Fibroblast of gingiva (primary cell): ENCODE measurements at regions not wholly inside any gene's neighbourhood (a gene's known extent, or its start where the extent isn't known, plus 50 kb on each side); places are given as distances from the start of the nearest gene placed in this dataset.
"Not testable (repeated sequence)": the region's sequence is repeated elsewhere in the genome, so short reads cannot be mapped to it uniquely, and the experiment has no call there.

Source experiments
- DNase-seq: peaks from one replicate; pipeline ENCODE4 v3.0.0-alpha.2; 2011; ENCODE audit warnings: low read depth

DNA sequence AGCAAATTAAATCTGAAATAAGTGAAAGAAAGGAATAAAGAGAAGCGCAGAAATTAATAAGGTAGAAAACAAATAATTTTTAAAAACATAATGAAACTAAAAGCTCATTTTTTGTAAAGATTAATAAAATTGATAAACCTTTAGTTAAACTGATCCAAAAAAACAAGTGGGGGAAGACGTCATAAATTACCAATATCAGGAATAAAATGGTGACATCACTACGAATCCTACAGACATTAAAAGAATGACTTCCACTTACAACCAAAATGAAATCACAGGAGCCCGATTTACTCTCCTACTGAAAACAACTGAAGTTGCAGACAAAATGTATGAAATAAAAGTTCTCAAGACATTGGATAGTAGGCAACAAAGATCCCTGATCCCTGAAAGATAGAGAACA is 68.1 kb upstream of the IFFO2 start:
- no peak for DNase-seq

DNA sequence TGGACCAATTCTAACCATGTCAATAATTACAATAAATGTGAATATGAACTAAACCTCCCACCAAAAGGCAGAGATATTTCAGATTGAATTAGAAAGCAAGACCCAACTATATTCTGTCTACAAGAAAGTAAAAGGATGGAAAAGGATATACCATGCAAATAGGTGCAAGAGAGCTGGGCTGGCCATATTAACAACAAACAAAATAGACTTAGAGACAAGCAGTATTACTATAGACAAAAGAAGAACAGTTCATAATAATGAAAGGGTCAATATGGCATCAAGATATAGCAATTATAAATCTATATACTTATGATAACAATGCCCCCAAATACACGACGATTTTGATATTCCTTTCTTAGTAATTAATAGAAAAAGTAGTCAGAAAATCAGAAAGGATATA is 67.3 kb upstream of the IFFO2 start:
- DNase-seq = no peak

DNA sequence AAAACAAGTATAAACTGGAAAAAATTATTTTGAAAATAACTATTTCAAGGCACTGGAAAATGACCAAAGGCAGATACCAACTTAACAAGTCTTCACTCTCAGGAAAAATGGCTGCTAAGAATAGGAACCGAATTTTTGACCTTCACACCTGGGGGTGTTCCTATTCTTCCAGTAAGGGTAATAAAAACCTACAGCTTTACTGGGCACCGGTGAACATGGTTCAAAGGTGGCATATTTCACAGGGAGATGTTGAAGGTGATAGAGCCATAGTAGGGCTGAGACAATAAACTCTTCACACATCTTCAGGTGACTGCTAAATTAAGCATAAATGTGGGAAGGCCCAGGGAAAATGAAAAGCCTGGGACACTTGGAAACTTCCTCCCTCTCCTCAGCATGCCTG is 65.4 kb upstream of the IFFO2 start:
- no peak for DNase-seq

DNA sequence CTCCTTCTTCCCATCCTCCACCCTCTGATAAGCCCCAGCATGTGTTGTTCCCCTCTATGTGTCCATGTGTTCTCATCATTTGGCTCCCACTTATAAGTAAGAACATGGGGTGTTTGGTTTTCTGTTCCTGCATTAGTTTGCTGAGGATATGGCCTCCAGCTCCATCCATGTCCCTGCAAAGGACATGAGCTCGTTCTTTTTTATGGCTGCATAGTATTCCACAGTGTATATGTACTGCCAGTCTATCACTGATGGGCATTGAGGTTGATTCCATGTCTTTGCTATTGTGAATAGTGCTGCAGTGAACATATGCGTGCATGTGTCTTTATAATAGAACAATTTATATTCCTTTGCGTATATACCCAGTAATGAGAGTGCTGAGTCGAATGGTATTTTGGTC is 62.8 kb upstream of the IFFO2 start:
- DNase-seq = not testable (repeated sequence)

DNA sequence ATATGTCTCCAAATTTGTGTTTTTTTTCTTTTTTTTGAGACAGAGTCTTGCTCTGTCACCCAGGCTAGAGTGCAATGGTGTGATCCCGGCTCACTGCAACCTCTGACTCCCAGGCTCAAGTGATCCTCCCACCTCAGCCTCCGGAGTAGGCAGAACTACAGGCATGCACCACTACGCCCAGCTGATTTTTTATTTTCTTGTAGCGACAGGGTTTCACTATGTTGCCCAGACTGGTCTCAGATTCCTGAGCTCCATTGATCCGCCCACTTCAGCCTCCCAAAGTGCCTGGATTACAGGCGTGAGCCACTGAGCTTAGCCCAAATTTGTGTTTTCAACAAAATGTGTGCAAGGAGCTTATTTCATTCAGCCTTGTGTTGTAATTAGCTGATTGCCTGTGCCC is 59.0 kb upstream of the IFFO2 start:
- DNase-seq = no peak

DNA sequence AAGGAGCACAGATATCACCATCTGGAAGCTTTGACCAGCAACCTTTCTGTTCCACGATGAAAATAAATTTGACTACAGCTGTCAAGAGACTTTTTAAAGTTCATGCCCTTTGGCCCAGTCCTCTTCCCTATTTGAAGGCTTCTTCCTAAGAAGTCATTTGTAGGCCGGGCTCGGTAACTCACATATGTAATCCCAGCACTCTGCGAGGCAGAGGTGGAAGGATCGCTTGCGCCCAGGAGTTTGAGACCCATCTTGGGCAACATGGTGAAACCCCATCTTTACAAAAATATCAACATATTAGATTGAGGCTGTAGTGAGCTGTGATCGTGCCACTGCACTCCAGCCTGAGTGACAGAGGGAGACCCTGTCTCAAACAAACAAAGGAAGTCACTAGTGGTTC is 58.3 kb upstream of the IFFO2 start:
- no peak for DNase-seq

DNA sequence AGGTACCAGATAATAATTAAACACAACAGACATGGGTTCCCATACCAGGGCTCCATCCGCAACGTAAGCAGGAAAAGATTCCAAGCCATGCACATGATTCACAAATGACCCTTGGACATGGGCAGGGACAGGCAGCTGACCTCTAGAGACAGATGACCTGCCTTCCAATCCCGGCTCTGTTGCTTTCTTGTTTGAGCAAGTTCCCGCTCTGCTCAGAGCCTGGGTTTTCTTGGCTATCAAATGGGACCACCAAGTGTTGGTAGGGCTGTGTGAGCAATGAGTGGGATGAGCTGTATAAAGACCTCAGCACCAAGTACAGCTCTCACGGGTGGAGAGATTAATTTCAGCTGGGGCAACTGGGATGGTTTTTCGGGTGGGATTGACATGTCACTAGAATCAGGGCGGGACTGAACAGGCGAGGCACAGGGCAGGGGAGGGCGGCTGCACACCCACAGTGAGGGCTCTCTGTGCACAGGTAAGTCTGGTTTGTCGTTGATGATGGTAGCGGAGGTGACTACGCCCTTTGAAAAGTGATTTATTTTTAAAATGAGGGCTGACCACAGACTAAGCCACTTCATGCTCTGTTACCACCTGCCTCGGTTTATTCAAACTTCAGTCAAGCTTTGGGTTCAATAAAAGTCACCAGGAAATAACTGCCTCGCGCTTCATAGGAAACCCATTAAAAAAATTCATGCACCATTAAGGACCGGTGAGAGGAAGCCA is 57.5 kb upstream of the IFFO2 start:
- no peak for DNase-seq

DNA sequence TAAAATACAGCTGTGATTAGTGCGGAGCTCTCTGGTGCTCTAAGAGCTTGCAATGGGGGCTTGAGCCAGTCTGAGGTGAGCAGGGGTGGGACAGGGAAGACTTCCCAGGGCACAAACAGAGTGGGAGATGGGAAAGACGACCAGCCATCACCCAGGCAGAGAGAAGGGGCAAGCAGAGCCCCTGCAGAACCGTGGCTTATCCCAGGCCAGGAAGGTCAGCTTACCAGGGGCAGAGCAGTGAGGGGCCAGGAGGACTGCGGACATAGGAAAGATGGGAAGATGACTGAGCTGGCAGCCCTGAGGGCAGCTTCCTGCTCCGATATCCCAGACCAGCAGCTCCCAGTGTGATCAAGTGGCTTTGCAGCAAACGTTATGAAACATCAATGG is 55.4 kb upstream of the IFFO2 start:
- no peak for DNase-seq

DNA sequence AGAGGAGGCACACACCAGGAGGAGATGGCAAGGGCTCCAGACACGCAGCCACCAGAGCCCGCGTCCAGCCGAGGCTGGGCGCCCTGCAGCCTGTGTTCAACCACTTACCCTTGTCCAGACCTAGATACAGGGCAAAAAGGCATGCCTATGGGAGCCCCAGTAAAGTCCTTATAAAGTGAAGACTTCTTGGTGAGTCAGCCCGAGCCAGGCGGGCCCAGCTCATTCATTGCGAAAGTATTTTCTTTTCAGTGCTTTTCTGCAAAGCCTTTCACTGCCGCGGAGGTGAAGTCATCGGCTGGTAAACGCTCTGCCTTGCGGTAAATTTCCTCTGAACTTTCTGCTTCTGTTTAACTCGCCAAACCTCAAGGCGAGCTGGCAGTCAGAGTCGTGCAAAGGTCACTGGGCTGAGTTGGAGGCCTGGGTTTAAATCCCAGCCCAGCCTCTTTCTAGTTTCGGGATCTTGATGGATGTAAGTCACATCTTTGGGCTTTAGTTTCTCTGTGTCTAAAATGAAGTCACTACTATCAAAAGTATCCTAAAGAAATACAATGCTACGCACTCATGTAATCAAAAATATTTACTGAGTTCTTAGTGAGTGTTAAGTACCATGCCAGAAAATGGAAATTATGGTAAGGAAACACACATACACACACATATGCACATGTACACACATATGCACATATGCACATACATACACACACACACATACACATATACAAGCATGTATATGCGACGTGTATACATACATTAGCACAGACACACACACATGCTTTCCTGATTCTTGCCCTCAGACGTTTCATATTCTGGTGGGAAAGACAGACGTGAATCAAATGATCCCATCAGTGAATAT is 54.7 kb upstream of the IFFO2 start:
- peak; percentile 90 for DNase-seq

DNA sequence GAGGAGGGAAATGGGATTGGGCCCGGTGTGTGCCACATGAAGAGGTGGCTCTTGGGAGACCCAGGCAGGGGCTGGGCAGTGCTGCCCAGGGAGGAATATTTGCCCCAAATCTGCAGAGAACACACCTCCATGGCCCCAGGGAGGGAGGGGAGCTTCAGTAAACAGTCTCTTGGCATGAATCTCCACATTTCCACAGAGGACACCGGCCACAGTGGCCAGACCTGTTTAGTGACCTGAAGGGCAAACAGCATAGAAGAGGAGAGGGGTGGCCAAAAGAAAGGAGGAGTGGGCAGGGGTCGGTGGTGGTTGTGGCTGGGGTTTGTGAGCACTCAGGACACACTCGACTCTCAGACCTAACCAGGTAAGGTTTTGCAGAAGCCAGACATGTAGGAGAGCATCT is 54.0 kb upstream of the IFFO2 start:
- DNase-seq = no peak

DNA sequence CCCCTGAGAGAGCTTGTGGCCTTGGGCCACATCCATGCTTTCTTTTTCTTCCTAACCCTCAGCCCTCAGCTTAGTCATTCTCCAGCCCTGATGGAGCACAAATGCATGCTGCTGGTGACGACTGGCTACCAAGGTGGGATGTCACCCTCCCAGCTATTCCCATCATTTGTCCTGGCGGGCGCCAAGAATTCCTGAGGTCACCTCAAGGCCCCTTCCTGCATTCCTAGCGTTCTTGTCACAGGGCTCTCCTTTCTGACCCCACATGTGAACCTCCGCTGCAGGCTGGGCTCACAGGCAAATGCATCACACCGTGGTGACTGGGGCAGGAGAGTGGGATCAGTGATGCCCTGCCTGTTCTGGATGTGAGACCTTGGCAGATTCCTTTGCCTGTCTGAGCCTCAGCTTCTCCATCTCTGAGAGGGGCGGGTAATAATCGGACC is 53.4 kb upstream of the IFFO2 start:
- no peak for DNase-seq

DNA sequence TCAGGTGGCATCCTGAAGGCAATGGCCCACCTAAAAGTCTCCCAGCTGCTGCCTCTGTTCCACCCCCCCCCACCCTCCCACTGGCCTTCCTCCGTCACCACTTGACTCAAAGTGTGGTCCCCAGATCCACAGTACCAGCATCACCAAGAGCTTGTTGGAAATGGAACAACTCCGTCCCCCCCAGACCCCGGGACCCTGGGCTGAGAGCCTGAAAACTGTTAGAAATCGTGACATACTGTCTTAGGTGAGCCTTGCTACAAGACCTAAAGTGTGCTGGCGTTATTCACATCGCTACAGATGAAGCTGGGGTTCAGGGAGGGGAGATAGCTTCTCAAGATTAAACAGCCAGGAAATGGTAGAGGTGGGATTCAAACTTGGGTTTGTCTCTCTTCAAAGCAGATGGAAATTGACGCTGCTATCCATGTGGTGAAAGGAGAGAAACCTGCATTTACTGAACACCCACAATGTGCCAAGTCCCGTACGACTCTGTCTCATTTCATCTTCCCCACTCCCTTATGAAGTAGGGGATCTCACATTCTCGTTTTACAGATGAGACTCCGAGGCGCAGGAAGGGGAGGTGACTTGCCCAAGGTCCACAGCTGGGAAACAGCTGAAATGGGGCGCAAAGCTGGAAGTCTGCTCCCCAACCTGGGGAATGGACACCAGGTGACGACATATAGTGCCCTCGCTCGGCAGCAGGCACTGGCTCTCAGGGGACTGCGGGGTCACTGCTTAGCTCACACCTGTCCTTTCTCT is 52.8 kb upstream of the IFFO2 start:
- DNase-seq = no peak

DNA sequence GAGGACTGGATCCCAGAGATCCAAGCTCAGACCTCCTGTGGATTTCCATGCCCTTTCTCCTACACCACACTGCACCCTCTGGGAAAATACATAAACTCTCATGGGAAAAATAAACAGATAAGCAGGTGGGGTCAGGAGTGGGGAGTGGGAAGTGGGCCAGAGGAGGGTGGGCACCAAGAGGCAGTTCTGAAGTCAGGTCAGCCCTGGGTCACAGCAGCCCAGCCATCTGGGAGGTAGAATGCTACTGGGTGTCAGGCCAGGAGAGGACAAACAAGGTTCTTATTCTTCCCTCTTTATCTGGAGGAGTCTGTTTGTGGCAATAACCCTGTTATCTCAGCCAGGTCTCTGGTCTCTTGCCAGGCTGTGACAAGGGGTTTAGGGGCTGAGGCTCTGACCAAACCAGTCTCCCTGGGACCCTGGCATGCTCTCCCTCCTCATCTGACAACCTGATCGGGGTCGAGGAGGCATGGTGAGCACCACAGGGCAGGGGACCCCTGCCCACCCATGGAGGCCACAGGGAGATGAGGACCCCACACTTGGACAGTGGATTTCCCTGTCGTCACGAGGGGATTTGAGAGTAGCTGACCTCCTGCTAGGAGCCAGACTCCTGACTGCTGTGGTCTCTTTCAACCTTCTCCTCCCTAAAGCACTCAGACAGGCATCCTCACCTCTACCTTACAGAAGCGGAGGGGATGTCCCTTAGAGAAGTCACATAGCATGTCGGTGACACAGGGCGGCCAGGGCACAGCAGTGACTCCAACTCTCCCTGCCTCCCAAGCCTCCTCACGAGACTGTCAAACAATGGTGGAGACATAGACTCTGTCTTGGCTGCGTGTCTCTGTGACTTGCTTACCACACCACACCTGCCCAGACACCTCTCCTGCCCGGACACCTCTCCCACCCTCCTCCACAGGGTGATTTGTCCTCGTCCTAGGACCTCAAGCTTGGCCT is 51.3 kb upstream of the IFFO2 start:
- DNase-seq = no peak

DNA sequence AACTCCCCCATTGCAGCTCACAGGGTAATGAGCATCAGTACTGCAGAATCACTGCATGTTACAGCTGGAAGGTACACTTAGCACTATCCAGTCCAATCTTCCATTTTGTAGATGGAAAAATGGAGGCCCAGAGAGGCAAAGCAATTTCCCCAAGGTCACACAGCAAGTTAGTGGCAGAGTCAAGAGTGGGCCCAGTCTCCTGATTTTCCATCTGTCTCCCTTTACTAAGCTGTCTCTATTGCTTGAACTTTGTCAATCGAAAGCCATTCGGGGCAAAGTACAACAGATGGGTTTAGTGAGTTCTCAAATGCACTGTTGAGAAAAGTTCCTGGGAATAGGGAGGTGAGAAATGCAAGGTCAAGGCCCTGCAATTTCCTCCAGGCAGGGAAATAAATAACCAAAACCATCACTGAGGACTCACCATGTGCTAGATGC is 50.4 kb upstream of the IFFO2 start:
- no peak for DNase-seq
